Gastroesophageal sphincter (tissue), 4 donors: ENCODE measurements at regions not wholly inside any gene's neighbourhood (a gene's known extent, or its start where the extent isn't known, plus 50 kb on each side); places are given as distances from the start of the nearest gene placed in this dataset.

ENCODE experiments used
- ATAC-seq: fragments of 150-250 bp; one replicate; pipeline ENCODE4 v1.9.1; 2016; ENCODE audit warnings: mild to moderate bottlenecking, moderate library complexity
- H3K27ac ChIP-seq, 4 donors: fragments of 200-600 bp; sonication (generic) in 3 of 4; 1 replicate in 3 of 4; 2 replicates in 1 of 4; pipeline ENCODE4 v1.5.1; 2016 to 2019
- H3K27me3 ChIP-seq: fragments of 200-600 bp; sonication (generic); one replicate; pipeline ENCODE4 v1.5.1; 2019
- H3K36me3 ChIP-seq, 2 donors: fragments of 200-600 bp; sonication (generic); one replicate each; pipeline ENCODE4 v1.5.1; 2019; ENCODE audit warnings: control low read depth in 1 of 2
- H3K4me1 ChIP-seq, 3 donors: fragments of 200-600 bp; sonication (generic); 1 replicate in 2 of 3; 2 replicates in 1 of 3; pipeline ENCODE4 v1.5.1; 2016 to 2019; ENCODE audit warnings: control low read depth in 2 of 3
- H3K4me3 ChIP-seq, 2 donors: fragments of 200-600 bp; sonication (generic); one replicate each; pipeline ENCODE4 v1.5.1; 2019; ENCODE audit warnings: mild to moderate bottlenecking in 1 of 2, moderate library complexity in 1 of 2
- H3K9me3 ChIP-seq, 3 donors: fragments of 200-600 bp; sonication (generic); one replicate each; pipeline ENCODE4 v1.5.1; 2017 to 2019; ENCODE audit warnings: control low read depth in 2 of 3
- EP300 ChIP-seq: sonication (generic); formaldehyde crosslinking; IDR thresholded peaks from one replicate; pipeline ENCODE4 v1.6.1; 2017; ENCODE audit warnings: antibody characterized with exemption, mild to moderate bottlenecking
- POLR2A ChIP-seq, 2 donors: fragments of 450-650 bp; IDR thresholded peaks; one replicate each; pipeline ENCODE4 v1.6.1; 2017; ENCODE audit warnings: antibody characterized with exemption in 2 of 2, mild to moderate bottlenecking in 2 of 2, moderate library complexity in 1 of 2
- POLR2AphosphoS5 ChIP-seq: sonication (generic); formaldehyde crosslinking; IDR thresholded peaks from one replicate; pipeline ENCODE4 v1.6.1; 2017; ENCODE audit warnings: antibody characterized with exemption
- WGBS, 2 donors: methylation state at CpG; one replicate each; pipeline ENCODE4 v1.1.5; 2018; ENCODE audit warnings: low coverage in 1 of 2; 5-methylcytosine and 5-hydroxymethylcytosine counted together
- TF ChIP-seq, protein P1 (sequence below), 4 experiments: fragments of 200-600 bp in 2 of 4; fragments of 450-650 bp in 2 of 4; sonication (generic) in 1 of 4; IDR thresholded peaks; one replicate each; pipeline ENCODE4 v1.5.1; 2017 to 2019; ENCODE audit warnings: antibody characterized with exemption in 4 of 4, mild to moderate bottlenecking in 2 of 4, moderate library complexity in 2 of 4

DNA sequence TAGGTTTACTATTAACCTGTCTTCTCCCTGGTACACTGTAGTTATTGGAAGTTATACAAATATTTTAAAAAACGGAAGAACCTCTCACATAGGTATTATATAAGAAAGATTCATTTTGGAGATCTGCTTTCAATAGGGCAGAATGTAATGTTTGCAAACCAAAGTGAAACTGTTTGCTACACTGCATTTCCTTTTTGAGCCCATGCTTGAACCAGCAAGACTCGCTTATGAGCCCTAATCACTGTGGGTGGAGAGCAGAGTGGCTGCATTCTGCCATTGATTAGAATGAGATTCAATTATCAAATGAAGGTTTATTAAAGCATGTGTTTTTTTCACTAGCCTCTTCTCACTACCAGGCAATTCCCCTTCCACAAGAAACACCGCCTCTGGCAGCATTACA lies 589.7 kb downstream of the CDH11 start:
- Histone ChIP-seq H3K36me3 (no peaks in the 10 kb centered on the region), H3K27me3 (no peaks in the 10 kb centered on the region), H3K9me3 (no peaks in the 10 kb centered on the region), H3K4me3 (no peak overlapping the region), H3K27ac (no peak overlapping the region), H3K4me1 (peaks cover 0 to 9% (median 0%) of the 10 kb centered on the region in 3 donors)
- WGBS, 2 donors, result 58 to 71% methylated on average over 3 of the region's 3 CpGs
- ATAC-seq, result no peak
- TF ChIP-seq, protein P1, sequence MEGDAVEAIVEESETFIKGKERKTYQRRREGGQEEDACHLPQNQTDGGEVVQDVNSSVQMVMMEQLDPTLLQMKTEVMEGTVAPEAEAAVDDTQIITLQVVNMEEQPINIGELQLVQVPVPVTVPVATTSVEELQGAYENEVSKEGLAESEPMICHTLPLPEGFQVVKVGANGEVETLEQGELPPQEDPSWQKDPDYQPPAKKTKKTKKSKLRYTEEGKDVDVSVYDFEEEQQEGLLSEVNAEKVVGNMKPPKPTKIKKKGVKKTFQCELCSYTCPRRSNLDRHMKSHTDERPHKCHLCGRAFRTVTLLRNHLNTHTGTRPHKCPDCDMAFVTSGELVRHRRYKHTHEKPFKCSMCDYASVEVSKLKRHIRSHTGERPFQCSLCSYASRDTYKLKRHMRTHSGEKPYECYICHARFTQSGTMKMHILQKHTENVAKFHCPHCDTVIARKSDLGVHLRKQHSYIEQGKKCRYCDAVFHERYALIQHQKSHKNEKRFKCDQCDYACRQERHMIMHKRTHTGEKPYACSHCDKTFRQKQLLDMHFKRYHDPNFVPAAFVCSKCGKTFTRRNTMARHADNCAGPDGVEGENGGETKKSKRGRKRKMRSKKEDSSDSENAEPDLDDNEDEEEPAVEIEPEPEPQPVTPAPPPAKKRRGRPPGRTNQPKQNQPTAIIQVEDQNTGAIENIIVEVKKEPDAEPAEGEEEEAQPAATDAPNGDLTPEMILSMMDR (IDR thresholded peaks at IDR 0.05), result no peak
- TF ChIP-seq POLR2A (IDR thresholded peaks at IDR 0.05), result no peak

DNA sequence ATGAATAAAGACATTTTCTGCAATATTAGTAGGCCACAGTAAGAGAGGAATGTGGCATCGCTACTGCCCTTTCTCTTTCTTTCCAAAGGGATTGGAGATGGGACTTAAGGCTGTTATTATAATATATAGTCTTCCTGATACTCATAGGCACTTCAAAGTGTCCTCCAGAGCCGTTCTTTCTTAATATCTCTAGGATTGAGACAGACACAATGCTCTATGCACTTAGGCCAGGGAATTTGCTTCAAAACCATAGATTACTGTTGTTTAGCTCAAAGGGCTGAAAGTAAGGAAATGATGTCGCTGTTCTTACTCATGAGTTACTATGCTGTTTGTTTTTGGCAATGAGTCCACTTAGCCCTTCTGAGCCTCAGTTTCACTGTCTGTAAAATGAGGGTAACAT lies 590.5 kb downstream of the CDH11 start:
- Histone ChIP-seq H3K27me3 (no peaks in the 10 kb centered on the region), H3K4me1 (peaks cover 0 to 9% (median 0%) of the 10 kb centered on the region in 3 donors), H3K36me3 (no peaks in the 10 kb centered on the region), H3K9me3 (no peaks in the 10 kb centered on the region), H3K4me3 (no peak overlapping the region), H3K27ac (no peak overlapping the region)
- no peak for ATAC-seq
- TF ChIP-seq, protein P1 (IDR thresholded peaks at IDR 0.05), result no peak
- no peak for TF ChIP-seq EP300
- no peak for TF ChIP-seq POLR2AphosphoS5
- no peak for TF ChIP-seq POLR2A (IDR thresholded peaks at IDR 0.05)
- 70 to 85% methylated on average over 3 of the region's 3 CpGs for WGBS, 2 donors

DNA sequence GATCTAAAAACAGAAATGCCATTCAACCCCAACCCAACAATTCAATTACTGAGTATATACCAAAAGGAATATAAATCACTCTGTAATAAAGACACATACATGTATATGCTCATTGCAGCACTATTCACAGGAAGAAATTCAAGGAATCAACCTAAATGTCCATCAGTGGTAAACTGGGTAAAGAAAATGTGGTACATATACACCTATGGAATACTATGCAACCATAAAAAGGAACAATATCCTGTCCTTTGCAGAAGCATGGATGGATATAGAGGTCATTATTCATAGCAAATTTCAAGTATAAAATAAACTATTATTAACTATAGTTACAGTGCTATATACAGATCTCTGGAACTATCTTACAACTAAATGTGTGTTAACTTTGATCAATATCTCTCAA lies 599.3 kb downstream of the CDH11 start:
- Histone ChIP-seq H3K4me1 (no peaks in the 10 kb centered on the region), H3K27me3 (no peaks in the 10 kb centered on the region), H3K4me3 (no peak overlapping the region), H3K9me3 (no peaks in the 10 kb centered on the region), H3K27ac (no peak overlapping the region), H3K36me3 (no peaks in the 10 kb centered on the region)
- TF ChIP-seq EP300 (no peak), POLR2A (IDR thresholded peaks at IDR 0.05) (no peak), POLR2AphosphoS5 (no peak)
- TF ChIP-seq, protein P1 (IDR thresholded peaks at IDR 0.05), result no peak
- no peak for ATAC-seq

DNA sequence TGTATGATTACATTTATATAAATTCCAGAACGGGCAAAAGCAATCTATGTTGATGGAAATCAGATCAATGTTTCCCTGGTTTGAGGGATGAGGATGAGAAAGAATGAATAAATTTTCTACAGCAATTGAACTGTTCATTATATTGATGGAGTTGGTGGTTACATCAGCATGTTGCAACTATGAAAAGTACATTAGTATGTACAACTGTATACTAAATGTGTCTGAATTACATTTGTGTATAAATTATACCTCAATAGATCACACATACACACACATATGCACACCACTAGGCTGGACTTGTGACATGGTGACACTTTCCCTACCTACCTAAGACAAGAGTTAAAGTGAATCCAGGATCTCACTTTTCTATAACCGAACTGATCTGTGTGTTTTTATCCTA lies 608.0 kb downstream of the CDH11 start:
- H3K36me3 ChIP-seq, result no peaks in the 10 kb centered on the region
- H3K4me3 ChIP-seq, result no peak overlapping the region
- peaks cover 0 to 4% (median 0%) of the 10 kb centered on the region in 3 donors for H3K9me3 ChIP-seq
- ATAC-seq, result no peak
- WGBS, 2 donors, result 88 to 90% methylated on average over 2 of the region's 2 CpGs
- H3K27me3 ChIP-seq, result no peaks in the 10 kb centered on the region
- no peak overlapping the region for H3K27ac ChIP-seq
- TF ChIP-seq, protein P1 (IDR thresholded peaks at IDR 0.05), result no peak
- TF ChIP-seq EP300, result no peak
- no peak for TF ChIP-seq POLR2AphosphoS5
- H3K4me1 ChIP-seq, result no peaks in the 10 kb centered on the region

DNA sequence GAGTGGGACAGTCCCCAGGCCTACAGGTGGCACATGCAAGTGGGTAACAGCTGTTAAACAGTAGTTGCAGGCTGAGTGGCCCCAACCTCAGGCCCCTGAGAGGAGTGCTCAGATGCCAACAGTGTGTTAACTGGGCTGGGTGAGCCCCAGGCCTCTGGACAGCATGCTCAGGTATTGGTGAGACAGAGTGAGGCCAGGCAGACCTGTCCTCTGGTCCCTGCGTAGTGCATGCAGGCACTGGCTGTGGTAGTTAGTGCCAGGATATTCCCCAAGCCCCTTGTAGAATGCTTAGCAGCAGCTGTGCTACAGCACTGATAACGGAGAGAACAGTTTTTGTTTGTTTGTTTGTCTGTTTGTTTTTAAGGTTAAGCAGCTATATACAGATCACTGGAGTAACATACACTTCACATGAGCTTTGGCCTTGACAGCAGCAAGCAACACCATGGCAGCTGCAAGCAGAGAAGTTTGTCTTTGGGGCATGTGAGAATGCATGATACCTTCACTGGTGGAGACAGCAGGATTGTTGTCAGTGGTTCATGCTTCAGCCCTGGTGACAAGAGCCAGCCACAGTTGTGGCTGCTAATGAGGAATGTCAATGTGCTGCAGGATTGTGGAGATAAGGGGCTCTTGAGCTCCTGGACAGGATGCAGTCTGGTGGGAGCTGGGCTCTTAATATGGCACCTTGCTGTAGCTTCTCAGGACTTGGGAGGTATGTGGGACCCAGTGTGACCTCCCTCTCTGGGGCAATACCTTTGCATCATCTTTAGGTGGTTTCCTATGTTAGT lies 614.4 kb downstream of the CDH11 start:
- Histone ChIP-seq H3K9me3 (no peaks in the 10 kb centered on the region), H3K4me1 (no peaks in the 10 kb centered on the region), H3K36me3 (no peaks in the 10 kb centered on the region), H3K4me3 (no peak overlapping the region), H3K27me3 (no peaks in the 10 kb centered on the region), H3K27ac (no peak overlapping the region)
- WGBS, 2 donors, result 100% methylated on average over 1 of the region's 2 CpGs; no CpG with 5 or more reads in 1 of the 2 donors
- TF ChIP-seq POLR2AphosphoS5 (no peak), EP300 (no peak), POLR2A (IDR thresholded peaks at IDR 0.05) (no peak)
- TF ChIP-seq, protein P1 (IDR thresholded peaks at IDR 0.05), result no peak
- ATAC-seq, result no peak
